NCI-H1436 treated with DMSO at 0.1 percent for 48 hours (cell line): ENCODE measurements at regions not wholly inside any gene's neighbourhood (a gene's known extent, or its start where the extent isn't known, plus 50 kb on each side); places are given as distances from the start of the nearest gene placed in this dataset.

ENCODE experiments used
- DNase-seq: peaks from one replicate; lab custom pipeline; 2025; lab: John Stamatoyannopoulos, UW

- no peak for DNase-seq
Measured at GRCh38 chr20:6956056-6956455, 188.6 kb downstream of the BMP2 start.

- DNase-seq, result no peak
Measured at GRCh38 chr20:6956574-6956973, 189.1 kb downstream of the BMP2 start.

- no peak for DNase-seq
Measured at GRCh38 chr20:6959900-6960312, 192.4 kb downstream of the BMP2 start.

GRCh38 chr20:6966721-6967120, 199.2 kb downstream of the BMP2 start:
- DNase-seq, result no peak

GRCh38 chr20:6974838-6975237, 207.4 kb downstream of the BMP2 start:
- DNase-seq, result no peak

- DNase-seq, result no peak
Measured at GRCh38 chr20:6975311-6975710, 207.8 kb downstream of the BMP2 start.

- no peak for DNase-seq
Measured at GRCh38 chr20:6976106-6976900, 208.8 kb downstream of the BMP2 start.

GRCh38 chr20:6979621-6980020, 212.1 kb downstream of the BMP2 start:
- no peak for DNase-seq

- no peak for DNase-seq
Measured at GRCh38 chr20:6993011-6993410, 225.5 kb downstream of the BMP2 start.

GRCh38 chr20:6993511-6993910, 226.0 kb downstream of the BMP2 start:
- DNase-seq, result no peak

- DNase-seq, result no peak
Measured at GRCh38 chr20:6994452-6994851, 227.0 kb downstream of the BMP2 start.

GRCh38 chr20:6998909-6999308, 231.4 kb downstream of the BMP2 start:
- no peak for DNase-seq

GRCh38 chr20:6999381-6999780, 231.9 kb downstream of the BMP2 start:
- no peak for DNase-seq

GRCh38 chr20:7003598-7003997, 236.1 kb downstream of the BMP2 start:
- no peak for DNase-seq

- no peak for DNase-seq
Measured at GRCh38 chr20:7004801-7005200, 237.3 kb downstream of the BMP2 start.

- DNase-seq, result no peak
Measured at GRCh38 chr20:7010527-7010926, 243.0 kb downstream of the BMP2 start.

GRCh38 chr20:7015257-7015656, 247.8 kb downstream of the BMP2 start:
- DNase-seq, result no peak

GRCh38 chr20:7022597-7022996, 255.1 kb downstream of the BMP2 start:
- DNase-seq, result no peak

GRCh38 chr20:7025635-7026034, 258.1 kb downstream of the BMP2 start:
- no peak for DNase-seq

- DNase-seq, result no peak
Measured at GRCh38 chr20:7029019-7029418, 261.5 kb downstream of the BMP2 start.

- no peak for DNase-seq
Measured at GRCh38 chr20:7031222-7031621, 263.7 kb downstream of the BMP2 start.

- no peak for DNase-seq
Measured at GRCh38 chr20:7038029-7038428, 270.5 kb downstream of the BMP2 start.

GRCh38 chr20:7057611-7058010, 290.1 kb downstream of the BMP2 start:
- DNase-seq, result no peak

GRCh38 chr20:7078804-7079203, 311.3 kb downstream of the BMP2 start:
- no peak for DNase-seq
